PFSK-1 (cell line): ENCODE measurements at regions not wholly inside any gene's neighbourhood (a gene's known extent, or its start where the extent isn't known, plus 50 kb on each side); places are given as distances from the start of the nearest gene placed in this dataset.

Experiments used
- FOXP2 ChIP-seq: optimal IDR thresholded peaks from 2 replicates; pipeline ENCODE3; 2011; ENCODE audit warnings: borderline replicate concordance, control low read depth, inconsistent platforms; ENCODE audit not compliant: insufficient read depth; ENCODE audit errors: extremely low read length, extremely low read depth
- POLR2AphosphoS5 ChIP-seq: IDR thresholded peaks from 2 replicates; pipeline ENCODE4 v1.6.1; 2012; ENCODE audit warnings: low read depth, mild to moderate bottlenecking, control low read depth, low read length, moderate library complexity
- REST ChIP-seq, 2 experiments: IDR thresholded peaks; 2 replicates each; pipeline versions ENCODE4 v1.6.1 to v1.8.0; 2011 to 2012; ENCODE audit warnings: low read depth in 2 of 2, low read length in 2 of 2, control low read depth in 1 of 2, inconsistent platforms in 1 of 2, mild to moderate bottlenecking in 1 of 2, moderate library complexity in 1 of 2; ENCODE audit not compliant: insufficient read depth in 1 of 2
- SIN3A ChIP-seq: IDR thresholded peaks from 2 replicates; pipeline ENCODE4 v1.6.1; 2012; ENCODE audit warnings: mild to moderate bottlenecking, low read length, moderate library complexity, borderline replicate concordance; ENCODE audit not compliant: insufficient read depth
- TAF1 ChIP-seq: IDR thresholded peaks from 2 replicates; pipeline ENCODE4 v1.6.1; 2012; ENCODE audit warnings: low read length, control low read depth, borderline replicate concordance; ENCODE audit not compliant: insufficient read depth

GRCh38 chr6:16840725-16841124 is 79.5 kb upstream of the ATXN1 start:
- TF ChIP-seq TAF1 (no peak), POLR2AphosphoS5 (no peak), FOXP2 (no peak), REST (IDR thresholded peaks at IDR 0.05; ENCODE audit: insufficient read depth in 1 of 2, low read depth in 2 of 2, low read length in 2 of 2) (no peak), SIN3A (no peak)

- TF ChIP-seq REST (IDR thresholded peaks at IDR 0.05; ENCODE audit: insufficient read depth in 1 of 2, low read depth in 2 of 2, low read length in 2 of 2) (no peak), TAF1 (no peak), SIN3A (no peak), FOXP2 (no peak)
Measured at GRCh38 chr6:16840291-16840690, 79.0 kb upstream of the ATXN1 start.

- no peak for TF ChIP-seq TAF1
- no peak for TF ChIP-seq POLR2AphosphoS5
- TF ChIP-seq FOXP2 = no peak
- no peak for TF ChIP-seq REST (IDR thresholded peaks at IDR 0.05; ENCODE audit: insufficient read depth in 1 of 2, low read depth in 2 of 2, low read length in 2 of 2)
- no peak for TF ChIP-seq SIN3A
Measured at GRCh38 chr6:16839631-16840179, 78.4 kb upstream of the ATXN1 start.

GRCh38 chr6:16837217-16837972 is 76.1 kb upstream of the ATXN1 start:
- TF ChIP-seq SIN3A (no peak), TAF1 (no peak), POLR2AphosphoS5 (no peak), REST (IDR thresholded peaks at IDR 0.05; ENCODE audit: insufficient read depth in 1 of 2, low read depth in 2 of 2, low read length in 2 of 2) (no peak), FOXP2 (no peak)
